HL-60/S4 (cell line): ENCODE measurements at regions not wholly inside any gene's neighbourhood (a gene's known extent, or its start where the extent isn't known, plus 50 kb on each side); places are given as distances from the start of the nearest gene placed in this dataset.
"Not testable (repeated sequence)": the region's sequence is repeated elsewhere in the genome, so short reads cannot be mapped to it uniquely, and the experiment has no call there.

Experiments
- in situ Hi-C: fragments of 300-500 bp; cut with MboI; formaldehyde crosslinking; loops from 2 replicates; pipeline ENCODE4 v1.14.3; 2022; ENCODE audit warnings: low sequenced_read_pairs

- in situ Hi-C loops = no loop called here
These were observed 264.5 kb upstream of the NEBL start for GRCh38 chr10:21161647-21162046.

GRCh38 chr10:21161090-21161625 lies 264.0 kb upstream of the NEBL start:
- in situ Hi-C loops = no loop called here

- in situ Hi-C loops = no loop called here
These were observed 263.0 kb upstream of the NEBL start for GRCh38 chr10:21160116-21160515.

GRCh38 chr10:21159669-21160068 lies 262.6 kb upstream of the NEBL start:
- in situ Hi-C loops = no loop called here

GRCh38 chr10:21158301-21158700 lies 261.2 kb upstream of the NEBL start:
- in situ Hi-C loops = no loop called here

- in situ Hi-C loops = no loop called here
These were observed 260.6 kb upstream of the NEBL start for GRCh38 chr10:21157664-21158063.

- in situ Hi-C loops = no loop called here
These were observed 253.1 kb upstream of the NEBL start for GRCh38 chr10:21150166-21150565.

GRCh38 chr10:21146436-21146789 lies 249.3 kb upstream of the NEBL start:
- in situ Hi-C loops = no loop called here

GRCh38 chr10:21145751-21146435 lies 248.8 kb upstream of the NEBL start:
- in situ Hi-C loops = no loop called here

- in situ Hi-C loops = no loop called here
These were observed 246.9 kb upstream of the NEBL start for GRCh38 chr10:21144047-21144446.

- in situ Hi-C loops = no loop called here
These were observed 244.9 kb upstream of the NEBL start for GRCh38 chr10:21141946-21142492.

- in situ Hi-C loops = no loop called here
These were observed 241.7 kb upstream of the NEBL start for GRCh38 chr10:21138769-21139340.

- in situ Hi-C loops = no loop called here
These were observed 238.2 kb upstream of the NEBL start for GRCh38 chr10:21135023-21135931.

GRCh38 chr10:21134645-21135022 lies 237.5 kb upstream of the NEBL start:
- in situ Hi-C loops = no loop called here

GRCh38 chr10:21130683-21131442 lies 233.8 kb upstream of the NEBL start:
- in situ Hi-C loops = no loop called here

GRCh38 chr10:21130108-21130507 lies 233.0 kb upstream of the NEBL start:
- in situ Hi-C loops = no loop called here

- in situ Hi-C loops = no loop called here
These were observed 228.5 kb upstream of the NEBL start for GRCh38 chr10:21125471-21126228.

- in situ Hi-C loops = no loop called here
These were observed 225.8 kb upstream of the NEBL start for GRCh38 chr10:21122907-21123306.

- in situ Hi-C loops = not testable (repeated sequence)
These were observed 224.7 kb upstream of the NEBL start for GRCh38 chr10:21121822-21122221.

GRCh38 chr10:21114683-21115082 lies 217.6 kb upstream of the NEBL start:
- in situ Hi-C loops = no loop called here
